Upper lobe of right lung (tissue), 1 donor: ENCODE measurements at regions not wholly inside any gene's neighbourhood (a gene's known extent, or its start where the extent isn't known, plus 50 kb on each side); places are given as distances from the start of the nearest gene placed in this dataset.

Source experiments
- ATAC-seq: fragments of 200-7000 bp; cut with Tn5 transposase; one replicate; pipeline ENCODE4 v1.9.1; 2020; ENCODE audit warnings: mild to moderate bottlenecking, moderate library complexity
- DNase-seq: peaks from one replicate; pipeline ENCODE4 v3.0.0-alpha.2; 2020
- H3K27ac ChIP-seq: fragments of 200-600 bp; one replicate; pipeline ENCODE4 v1.8.0; 2022
- H3K27me3 ChIP-seq: fragments of 200-600 bp; one replicate; pipeline ENCODE4 v1.8.0; 2022; ENCODE audit warnings: mild to moderate bottlenecking
- H3K36me3 ChIP-seq: fragments of 200-600 bp; one replicate; pipeline ENCODE4 v1.8.0; 2022
- H3K4me1 ChIP-seq: fragments of 200-600 bp; one replicate; pipeline ENCODE4 v1.8.0; 2022
- H3K4me3 ChIP-seq: fragments of 200-600 bp; one replicate; pipeline ENCODE4 v1.8.0; 2022; ENCODE audit warnings: mild to moderate bottlenecking
- H3K9me3 ChIP-seq: fragments of 200-600 bp; one replicate; pipeline ENCODE4 v1.8.0; 2022
- CTCF ChIP-seq: fragments of 200-600 bp; IDR thresholded peaks from one replicate; pipeline ENCODE4 v1.8.0; 2022; ENCODE audit warnings: antibody characterized with exemption
- intact Hi-C: fragments of 100-400 bp; cut with DNase I; formaldehyde crosslinking; loops from one replicate; pipeline ENCODE4 v1.11.0; 2022
- donor health status: DM: no; HTN: yes; CAD: no; lungs with severe emphysema.

DNA sequence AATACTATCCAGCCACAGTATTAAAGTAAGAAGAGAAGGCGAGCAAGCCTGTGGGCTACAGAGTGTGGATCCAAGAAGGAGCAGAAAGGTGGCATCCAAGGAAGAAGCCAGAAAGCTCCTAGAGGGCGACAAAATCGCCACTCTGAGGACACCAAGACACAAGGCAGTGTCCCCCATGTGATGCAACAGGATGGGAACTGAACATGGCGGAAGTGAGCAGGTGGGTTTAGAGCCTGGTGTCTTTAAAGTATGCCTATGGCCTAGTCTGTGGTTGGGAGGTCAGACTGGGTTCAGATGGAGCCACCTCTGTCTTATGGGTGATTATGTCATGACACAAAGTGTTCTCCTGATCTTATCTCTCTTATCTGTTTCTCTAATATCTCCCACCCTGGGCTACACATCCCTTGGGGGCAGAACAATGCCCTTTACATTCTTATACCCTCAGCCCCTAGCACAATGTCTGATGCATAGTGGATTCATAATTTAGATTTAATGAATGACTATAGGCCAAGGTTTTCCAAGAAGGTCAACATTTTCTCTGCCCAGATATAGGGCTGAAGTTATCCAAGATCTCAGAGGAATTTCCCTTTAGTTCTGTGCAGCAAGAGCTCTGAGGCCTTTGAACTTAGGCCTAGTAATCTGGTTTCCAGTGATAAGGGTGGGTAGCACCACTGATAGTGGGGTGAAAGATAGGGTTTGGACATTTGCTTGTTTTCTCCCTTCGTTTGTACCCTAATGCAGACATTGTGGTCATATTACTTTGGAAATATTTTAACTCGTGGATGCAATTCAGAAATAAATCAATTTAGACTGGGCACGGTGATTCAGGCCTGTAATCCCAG is 167.3 kb upstream of the AKIRIN2 start:
- ATAC-seq (no peak), DNase-seq (no peak)
- no peak for TF ChIP-seq CTCF
- intact Hi-C loops, result no loop called here
- Histone ChIP-seq H3K4me1 (no peaks in the 10 kb centered on the region), H3K27me3 (no peaks in the 10 kb centered on the region), H3K27ac (no peak overlapping the region), H3K4me3 (no peak overlapping the region), H3K9me3 (no peaks in the 10 kb centered on the region), H3K36me3 (no peaks in the 10 kb centered on the region)

DNA sequence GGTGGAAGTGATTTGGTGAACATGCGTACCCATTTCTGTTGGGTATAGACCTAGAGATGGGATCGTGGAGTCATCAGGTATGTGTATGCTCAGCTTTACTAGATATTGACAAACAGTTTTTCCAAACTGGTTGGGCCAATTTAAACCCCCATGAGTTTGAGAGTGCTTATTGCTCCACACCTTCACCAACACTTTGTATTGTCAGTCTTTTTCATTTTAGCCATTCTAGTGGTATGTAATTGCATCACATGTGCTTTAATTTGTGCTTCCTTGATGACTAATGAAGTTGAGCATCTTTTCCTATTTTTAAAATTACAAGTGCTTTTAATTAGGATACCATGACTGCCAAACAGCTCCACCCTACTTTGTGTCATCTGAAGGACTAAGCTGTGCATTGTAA is 158.9 kb upstream of the AKIRIN2 start:
- DNase-seq, result no peak
- no peak for TF ChIP-seq CTCF
- Histone ChIP-seq H3K4me3 (no peak overlapping the region), H3K27me3 (no peaks in the 10 kb centered on the region), H3K27ac (no peak overlapping the region), H3K4me1 (no peaks in the 10 kb centered on the region), H3K9me3 (no peaks in the 10 kb centered on the region), H3K36me3 (no peaks in the 10 kb centered on the region)
- ATAC-seq, result no peak
- intact Hi-C loops, result no loop called here

DNA sequence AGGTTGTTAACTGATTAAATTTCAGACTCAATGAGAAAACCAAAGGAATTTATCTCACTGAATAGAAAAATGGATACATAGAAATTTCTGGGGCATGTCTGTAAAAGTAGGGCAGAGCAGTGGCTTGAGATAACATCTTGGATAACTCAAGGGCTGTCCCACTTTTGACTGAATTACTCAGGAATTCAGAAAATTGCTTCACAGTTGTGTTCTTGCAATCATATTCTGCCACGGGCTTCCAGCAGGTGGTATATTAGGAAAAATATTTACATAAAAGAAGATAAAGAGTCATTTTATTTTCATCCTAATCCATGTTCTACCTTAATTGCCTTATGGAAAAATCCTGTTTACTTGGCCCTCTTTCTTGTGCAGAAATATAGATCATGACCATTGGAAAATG is 156.4 kb upstream of the AKIRIN2 start:
- intact Hi-C loops, result no loop called here
- no peak for DNase-seq
- no peaks in the 10 kb centered on the region for H3K36me3 ChIP-seq
- H3K4me1 ChIP-seq, result no peaks in the 10 kb centered on the region
- no peak for ATAC-seq
- TF ChIP-seq CTCF, result no peak
- H3K4me3 ChIP-seq, result no peak overlapping the region
- H3K27me3 ChIP-seq, result no peaks in the 10 kb centered on the region
- no peaks in the 10 kb centered on the region for H3K9me3 ChIP-seq
- H3K27ac ChIP-seq, result no peak overlapping the region

- DNase-seq (no peak), ATAC-seq (no peak)
- H3K36me3 ChIP-seq, result no peaks in the 10 kb centered on the region
- no peaks in the 10 kb centered on the region for H3K4me1 ChIP-seq
- no peak for TF ChIP-seq CTCF
- intact Hi-C loops, result no loop called here
- no peak overlapping the region for H3K27ac ChIP-seq
- no peaks in the 10 kb centered on the region for H3K27me3 ChIP-seq
- no peaks in the 10 kb centered on the region for H3K9me3 ChIP-seq
- H3K4me3 ChIP-seq, result no peak overlapping the region
These were observed 149.8 kb upstream of the AKIRIN2 start for GRCh38 chr6:87851674-87852299.

GRCh38 chr6:87848616-87849015 is 146.6 kb upstream of the AKIRIN2 start:
- no peak for TF ChIP-seq CTCF
- intact Hi-C loops, result no loop called here

More at GRCh38 chr6:87848616-87849015, 146.6 kb upstream of the AKIRIN2 start:
- H3K27me3 ChIP-seq, result no peaks in the 10 kb centered on the region
- no peaks in the 10 kb centered on the region for H3K36me3 ChIP-seq
- ATAC-seq (no peak), DNase-seq (no peak)
- H3K9me3 ChIP-seq, result no peaks in the 10 kb centered on the region
- H3K4me1 ChIP-seq, result no peaks in the 10 kb centered on the region
- H3K27ac ChIP-seq, result no peak overlapping the region
- no peak overlapping the region for H3K4me3 ChIP-seq
